ENCODE measurements at regions not wholly inside any gene's neighbourhood (a gene's known extent, or its start where the extent isn't known, plus 50 kb on each side); places are given as distances from the start of the nearest gene placed in this dataset.

GRCh38 chr10:78401624-78402367 lies 368.1 kb downstream of the RPS24 start:
- DNase-seq, result no peak

- DNase-seq, result no peak
These were observed 368.9 kb downstream of the RPS24 start for GRCh38 chr10:78402591-78402990.

- DNase-seq, result no peak
These were observed 370.1 kb downstream of the RPS24 start for GRCh38 chr10:78403781-78404180.

GRCh38 chr10:78404296-78404695 lies 370.6 kb downstream of the RPS24 start:
- no peak for DNase-seq

GRCh38 chr10:78405231-78405630 lies 371.6 kb downstream of the RPS24 start:
- no peak for DNase-seq

- no peak for DNase-seq
These were observed 372.1 kb downstream of the RPS24 start for GRCh38 chr10:78405736-78406135.

- no peak for DNase-seq
These were observed 373.0 kb downstream of the RPS24 start for GRCh38 chr10:78406648-78407008.

GRCh38 chr10:78407009-78407711 lies 373.5 kb downstream of the RPS24 start:
- peak in 2 of 5 donors; percentile 28 to 42 for DNase-seq

GRCh38 chr10:78407966-78408365 lies 374.3 kb downstream of the RPS24 start:
- DNase-seq, result no peak

GRCh38 chr10:78408671-78409472 lies 375.2 kb downstream of the RPS24 start:
- DNase-seq, result no peak

GRCh38 chr10:78410046-78410965 lies 376.6 kb downstream of the RPS24 start:
- no peak for DNase-seq

GRCh38 chr10:78411716-78412115 lies 378.1 kb downstream of the RPS24 start:
- DNase-seq, result no peak

GRCh38 chr10:78412605-78413004 lies 378.9 kb downstream of the RPS24 start:
- DNase-seq, result no peak

GRCh38 chr10:78413076-78414055 lies 379.7 kb downstream of the RPS24 start:
- DNase-seq, result no peak

- no peak for DNase-seq
These were observed 380.7 kb downstream of the RPS24 start for GRCh38 chr10:78414380-78414779.

- DNase-seq, result no peak
These were observed 381.4 kb downstream of the RPS24 start for GRCh38 chr10:78415111-78415510.

GRCh38 chr10:78416031-78417011 lies 382.7 kb downstream of the RPS24 start:
- no peak for DNase-seq

- no peak for DNase-seq
These were observed 384.0 kb downstream of the RPS24 start for GRCh38 chr10:78417425-78418370.
